ENCODE measurements at regions not wholly inside any gene's neighbourhood (a gene's known extent, or its start where the extent isn't known, plus 50 kb on each side); places are given as distances from the start of the nearest gene placed in this dataset.
"Not testable (repeated sequence)": the region's sequence is repeated elsewhere in the genome, so short reads cannot be mapped to it uniquely, and the experiment has no call there.

DNA sequence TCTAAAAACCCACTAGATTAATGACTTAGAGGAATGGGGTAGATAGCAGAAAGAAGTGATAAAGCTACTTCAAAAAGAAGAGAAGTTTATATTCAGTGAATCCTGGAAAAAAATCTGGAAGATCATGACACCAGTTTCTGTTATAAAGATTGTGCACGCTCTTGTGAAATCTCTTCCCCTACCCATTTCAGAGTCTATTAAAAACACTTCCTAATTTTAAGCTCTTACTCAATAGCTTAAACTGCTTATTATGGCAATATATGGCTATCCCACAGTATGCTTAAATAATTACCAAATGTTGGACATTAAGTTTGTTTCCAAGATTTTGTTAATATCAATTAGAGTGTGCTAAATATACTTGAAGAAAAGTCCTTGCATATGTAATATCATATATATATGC is 585.3 kb upstream of the MAN1A1 start:
- DNase-seq, result peak; percentile 79 to 80

- no peak for DNase-seq
These were observed 579.6 kb upstream of the MAN1A1 start for GRCh38 chr6:119929121-119929520.

GRCh38 chr6:119924888-119925287 is 575.3 kb upstream of the MAN1A1 start:
- not testable (repeated sequence) for DNase-seq

GRCh38 chr6:119922814-119923213 is 573.3 kb upstream of the MAN1A1 start:
- no peak for DNase-seq

GRCh38 chr6:119921491-119922010 is 572.0 kb upstream of the MAN1A1 start:
- no peak for DNase-seq

- no peak for DNase-seq
These were observed 567.6 kb upstream of the MAN1A1 start for GRCh38 chr6:119917186-119917585.

- no peak for DNase-seq
These were observed 566.4 kb upstream of the MAN1A1 start for GRCh38 chr6:119915971-119916370.

DNA sequence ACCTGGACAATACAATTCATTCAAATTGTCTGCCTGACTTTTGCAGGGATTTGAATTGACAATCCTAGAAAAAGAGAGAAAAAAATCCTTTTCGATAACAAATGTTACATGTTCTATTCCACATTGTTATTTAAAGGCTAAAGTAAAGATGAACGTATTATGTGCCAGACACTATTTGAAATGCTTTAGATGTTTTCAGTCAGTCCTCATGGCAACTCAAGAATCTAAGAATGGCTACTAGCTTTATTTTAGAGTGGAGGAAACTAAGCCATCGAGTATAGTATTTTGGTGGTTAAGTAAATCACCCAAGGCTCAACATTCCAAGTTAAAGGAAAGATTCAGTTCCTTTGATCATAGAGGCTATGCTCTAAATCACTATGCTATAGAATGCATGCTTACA is 558.6 kb upstream of the MAN1A1 start:
- no peak for DNase-seq

GRCh38 chr6:119902681-119903080 is 553.1 kb upstream of the MAN1A1 start:
- DNase-seq, result no peak

- no peak for DNase-seq
These were observed 547.2 kb upstream of the MAN1A1 start for GRCh38 chr6:119896806-119897205.

DNA sequence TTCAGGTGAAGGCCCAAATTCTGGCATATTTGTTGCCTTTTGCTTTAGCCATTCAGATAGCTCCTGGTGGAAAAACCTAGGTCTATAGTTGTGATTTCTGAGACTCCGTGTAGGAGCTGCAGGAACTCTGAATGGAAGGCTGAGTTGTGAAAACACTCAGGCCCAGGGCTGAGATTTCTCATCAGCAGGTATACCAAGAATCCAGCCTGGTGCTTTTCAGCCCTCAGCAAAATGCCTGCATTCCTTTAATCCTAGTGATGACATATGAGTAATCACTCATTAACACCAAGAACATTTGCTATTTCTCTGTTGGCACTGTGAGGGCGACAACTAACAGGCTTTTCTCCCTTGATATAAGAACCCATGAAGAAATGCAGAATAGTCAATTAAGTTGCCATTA is 546.1 kb upstream of the MAN1A1 start:
- DNase-seq, result no peak

GRCh38 chr6:119894811-119895210 is 545.2 kb upstream of the MAN1A1 start:
- no peak for DNase-seq

- DNase-seq, result no peak
These were observed 542.1 kb upstream of the MAN1A1 start for GRCh38 chr6:119891644-119892043.

GRCh38 chr6:119891206-119891605 is 541.6 kb upstream of the MAN1A1 start:
- no peak for DNase-seq

DNA sequence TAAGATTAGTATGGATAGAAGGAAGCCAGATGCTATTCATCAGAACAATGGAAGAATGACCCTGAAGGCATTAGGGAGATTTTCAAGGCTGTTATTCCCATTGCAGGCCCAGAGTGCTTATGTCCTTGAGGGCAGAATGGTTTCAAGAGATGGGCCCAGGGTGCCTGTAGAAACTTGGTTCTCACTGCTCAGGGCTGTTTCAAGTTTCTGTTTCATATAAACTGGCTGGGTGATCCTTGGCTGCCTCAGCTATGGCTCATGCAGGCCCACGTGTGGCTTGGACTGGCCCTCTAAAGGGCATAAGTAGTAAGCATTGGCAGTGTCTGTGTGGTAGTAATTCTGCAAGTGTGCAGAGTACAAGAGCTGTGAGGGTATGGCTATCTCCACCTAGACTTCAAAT is 540.9 kb upstream of the MAN1A1 start:
- no peak for DNase-seq

- DNase-seq, result no peak
These were observed 538.1 kb upstream of the MAN1A1 start for GRCh38 chr6:119887666-119888065.

GRCh38 chr6:119881416-119881815 is 531.9 kb upstream of the MAN1A1 start:
- no peak for DNase-seq

DNA sequence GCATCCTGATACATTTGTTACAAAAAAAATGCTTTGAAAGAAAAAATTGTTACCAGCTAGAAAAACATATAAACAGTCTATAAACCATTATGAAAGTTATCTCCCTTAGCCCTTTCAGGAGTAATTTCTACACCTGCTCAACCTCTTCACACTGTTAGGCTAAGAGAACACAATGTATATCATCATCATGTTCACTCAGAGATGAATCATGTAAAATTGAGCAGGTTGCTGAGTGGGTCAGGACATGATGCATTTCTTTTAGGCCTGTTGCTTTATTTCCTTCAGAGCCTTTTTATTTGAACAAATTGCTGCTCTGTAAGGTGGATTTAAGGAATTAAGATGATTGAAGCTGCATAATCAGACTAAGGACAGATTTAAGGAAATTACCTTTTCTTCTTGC is 531.3 kb upstream of the MAN1A1 start:
- no peak for DNase-seq

DNA sequence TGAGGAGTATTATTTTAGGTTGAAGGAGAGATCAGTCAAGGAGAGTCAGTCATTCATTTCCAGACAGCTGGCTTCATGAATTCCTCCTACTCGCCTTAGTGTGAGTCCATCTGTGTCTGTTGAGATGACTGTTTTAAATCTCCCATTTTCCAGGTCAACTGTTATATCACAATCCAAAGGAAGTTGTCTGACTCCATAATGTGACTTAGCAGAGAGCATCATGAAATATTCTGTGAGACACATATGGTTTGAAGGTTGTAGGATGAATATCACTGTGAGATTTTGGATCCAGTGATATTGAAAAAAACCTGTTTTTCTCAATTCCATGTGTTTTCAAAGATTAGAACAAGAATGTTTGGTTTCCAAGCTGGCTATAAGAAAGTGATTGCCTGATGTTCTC is 530.2 kb upstream of the MAN1A1 start:
- no peak for DNase-seq

- DNase-seq, result no peak
These were observed 524.8 kb upstream of the MAN1A1 start for GRCh38 chr6:119874381-119874780.

GRCh38 chr6:119873107-119873506 is 523.5 kb upstream of the MAN1A1 start:
- DNase-seq, result no peak

DNA sequence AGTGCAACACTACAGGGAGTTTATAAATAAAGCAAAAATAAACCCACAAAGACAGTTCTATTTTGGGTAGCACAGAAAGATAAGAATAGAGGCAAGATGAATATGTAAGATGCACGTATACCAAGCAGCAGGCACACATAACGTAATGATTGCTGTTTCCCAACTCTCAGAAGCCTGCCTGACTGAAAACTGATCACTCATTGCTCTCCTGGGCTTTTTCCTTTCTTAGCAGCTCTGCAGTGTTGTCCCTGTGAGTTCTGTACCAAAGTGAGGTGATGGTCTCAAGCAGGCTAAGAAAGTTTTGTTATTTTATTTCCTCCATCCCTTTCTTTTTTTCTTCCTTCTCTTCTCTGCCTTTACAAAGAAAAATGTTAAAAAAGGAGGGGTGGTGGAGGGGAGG is 522.0 kb upstream of the MAN1A1 start:
- DNase-seq, result no peak

GRCh38 chr6:119865466-119866350 is 516.1 kb upstream of the MAN1A1 start:
- DNase-seq, result no peak

- DNase-seq, result no peak
These were observed 513.2 kb upstream of the MAN1A1 start for GRCh38 chr6:119862719-119863118.

GRCh38 chr6:119858901-119859300 is 509.3 kb upstream of the MAN1A1 start:
- no peak for DNase-seq
